ENCODE measurements at regions not wholly inside any gene's neighbourhood (a gene's known extent, or its start where the extent isn't known, plus 50 kb on each side); places are given as distances from the start of the nearest gene placed in this dataset.
"Not testable (repeated sequence)": the region's sequence is repeated elsewhere in the genome, so short reads cannot be mapped to it uniquely, and the experiment has no call there.

GRCh38 chr2:77734662-77735340 is 212.6 kb upstream of the LRRTM4 start:
- not testable (repeated sequence) for DNase-seq

GRCh38 chr2:77737236-77737635 is 215.1 kb upstream of the LRRTM4 start:
- no peak for DNase-seq

- no peak for DNase-seq
These were observed 224.6 kb upstream of the LRRTM4 start for GRCh38 chr2:77746780-77747179.

GRCh38 chr2:77753710-77754345 is 231.7 kb upstream of the LRRTM4 start:
- not testable (repeated sequence) for DNase-seq

GRCh38 chr2:77767388-77768076 is 245.4 kb upstream of the LRRTM4 start:
- no peak for DNase-seq

GRCh38 chr2:77768508-77768907 is 246.3 kb upstream of the LRRTM4 start:
- no peak for DNase-seq

GRCh38 chr2:77778917-77779316 is 256.7 kb upstream of the LRRTM4 start:
- DNase-seq: no peak

GRCh38 chr2:77793500-77793899 is 271.3 kb upstream of the LRRTM4 start:
- DNase-seq: not testable (repeated sequence)

GRCh38 chr2:77796397-77796796 is 274.2 kb upstream of the LRRTM4 start:
- no peak for DNase-seq

GRCh38 chr2:77797088-77797487 is 274.9 kb upstream of the LRRTM4 start:
- no peak for DNase-seq

GRCh38 chr2:77800410-77800809 is 278.2 kb upstream of the LRRTM4 start:
- no peak for DNase-seq

GRCh38 chr2:77807531-77808215 is 285.5 kb upstream of the LRRTM4 start:
- DNase-seq: no peak

- no peak for DNase-seq
These were observed 286.4 kb upstream of the LRRTM4 start for GRCh38 chr2:77808599-77808998.

- DNase-seq: no peak
These were observed 291.4 kb upstream of the LRRTM4 start for GRCh38 chr2:77813599-77813998.

- DNase-seq: no peak
These were observed 294.4 kb upstream of the LRRTM4 start for GRCh38 chr2:77816618-77817017.

- no peak for DNase-seq
These were observed 296.0 kb upstream of the LRRTM4 start for GRCh38 chr2:77818186-77818585.

- no peak for DNase-seq
These were observed 300.9 kb upstream of the LRRTM4 start for GRCh38 chr2:77823028-77823427.

GRCh38 chr2:77831060-77831459 is 308.9 kb upstream of the LRRTM4 start:
- DNase-seq: no peak

GRCh38 chr2:77831471-77831870 is 309.3 kb upstream of the LRRTM4 start:
- no peak for DNase-seq

- DNase-seq: no peak
These were observed 309.7 kb upstream of the LRRTM4 start for GRCh38 chr2:77831898-77832297.

GRCh38 chr2:77834360-77835002 is 312.3 kb upstream of the LRRTM4 start:
- DNase-seq: no peak

- DNase-seq: no peak
These were observed 316.3 kb upstream of the LRRTM4 start for GRCh38 chr2:77838441-77838840.

- DNase-seq: no peak
These were observed 316.9 kb upstream of the LRRTM4 start for GRCh38 chr2:77839102-77839501.
